ENCODE measurements at regions not wholly inside any gene's neighbourhood (a gene's known extent, or its start where the extent isn't known, plus 50 kb on each side); places are given as distances from the start of the nearest gene placed in this dataset.

GRCh38 chr5:158618256-158618655 is 481.5 kb downstream of the EBF1 start:
- no peak for DNase-seq
- no peaks in the 10 kb centered on the region for H3K9me3 Mint-ChIP-seq
- intact Hi-C loops (cut with DNase I, micrococcal nuclease) = no loop called here
- H3K27ac Mint-ChIP-seq = no peak overlapping the region
- H3K9me3 ChIP-seq (ENCODE audit: control insufficient read depth in 1 of 2, insufficient read depth in 1 of 2, low read length in 2 of 2) = no peaks in the 10 kb centered on the region
- no peaks in the 10 kb centered on the region for H3K4me1 ChIP-seq (ENCODE audit: insufficient read depth, low read length)
- CTCF ChIA-PET = no interaction called here
- H3K4me1 Mint-ChIP-seq (ENCODE audit: low read depth) = no peaks in the 10 kb centered on the region
- POLR2A ChIA-PET = no interaction called here
- no peaks in the 10 kb centered on the region for H3K36me3 Mint-ChIP-seq (ENCODE audit: low read depth)
- no peaks in the 10 kb centered on the region for H3K36me3 ChIP-seq (ENCODE audit: insufficient read depth, low read length)
- H3K27ac ChIP-seq (ENCODE audit: low read depth in 1 of 2, low read length in 2 of 2) = no peak overlapping the region
- H3K4me3 Mint-ChIP-seq = no peak overlapping the region
- no peak for TF ChIP-seq CTCF (IDR thresholded peaks at IDR 0.05)
- H3K27me3 ChIP-seq (ENCODE audit: control insufficient read depth in 1 of 2, insufficient read depth in 2 of 2, low read length in 2 of 2) = no peaks in the 10 kb centered on the region
- no peak overlapping the region for H3K4me3 ChIP-seq (ENCODE audit: low read length)
- no peaks in the 10 kb centered on the region for H3K27me3 Mint-ChIP-seq
- ATAC-seq (ENCODE audit: poor library complexity) = no peak

GRCh38 chr5:158616707-158617106 is 483.0 kb downstream of the EBF1 start:
- no peaks in the 10 kb centered on the region for H3K9me3 ChIP-seq (ENCODE audit: control insufficient read depth in 1 of 2, insufficient read depth in 1 of 2, low read length in 2 of 2)
- H3K27me3 ChIP-seq (ENCODE audit: control insufficient read depth in 1 of 2, insufficient read depth in 2 of 2, low read length in 2 of 2) = no peaks in the 10 kb centered on the region
- no peak for ATAC-seq (ENCODE audit: poor library complexity)
- Mint-ChIP-seq H3K4me1 (ENCODE audit: low read depth) (no peaks in the 10 kb centered on the region), H3K27me3 (no peaks in the 10 kb centered on the region), H3K27ac (no peak overlapping the region), H3K9me3 (no peaks in the 10 kb centered on the region), H3K4me3 (no peak overlapping the region), H3K36me3 (ENCODE audit: low read depth) (no peaks in the 10 kb centered on the region)
- ChIA-PET POLR2A (no interaction called here), CTCF (no interaction called here)
- TF ChIP-seq CTCF (IDR thresholded peaks at IDR 0.05) = no peak
- no peak overlapping the region for H3K27ac ChIP-seq (ENCODE audit: low read depth in 1 of 2, low read length in 2 of 2)
- H3K36me3 ChIP-seq (ENCODE audit: insufficient read depth, low read length) = no peaks in the 10 kb centered on the region
- no peak for DNase-seq
- intact Hi-C loops (cut with DNase I, micrococcal nuclease) = no loop called here
- no peaks in the 10 kb centered on the region for H3K4me1 ChIP-seq (ENCODE audit: insufficient read depth, low read length)
- no peak overlapping the region for H3K4me3 ChIP-seq (ENCODE audit: low read length)

GRCh38 chr5:158614951-158615350 is 484.8 kb downstream of the EBF1 start:
- Histone ChIP-seq H3K4me1 (ENCODE audit: insufficient read depth, low read length) (no peaks in the 10 kb centered on the region), H3K4me3 (ENCODE audit: low read length) (no peak overlapping the region), H3K9me3 (ENCODE audit: control insufficient read depth in 1 of 2, insufficient read depth in 1 of 2, low read length in 2 of 2) (no peaks in the 10 kb centered on the region), H3K27me3 (ENCODE audit: control insufficient read depth in 1 of 2, insufficient read depth in 2 of 2, low read length in 2 of 2) (no peaks in the 10 kb centered on the region), H3K36me3 (ENCODE audit: insufficient read depth, low read length) (no peaks in the 10 kb centered on the region), H3K27ac (ENCODE audit: low read depth in 1 of 2, low read length in 2 of 2) (no peak overlapping the region)
- intact Hi-C loops (cut with DNase I, micrococcal nuclease) = no loop called here
- Mint-ChIP-seq H3K27ac (no peak overlapping the region), H3K9me3 (no peaks in the 10 kb centered on the region), H3K4me3 (no peak overlapping the region), H3K4me1 (ENCODE audit: low read depth) (no peaks in the 10 kb centered on the region), H3K27me3 (no peaks in the 10 kb centered on the region), H3K36me3 (ENCODE audit: low read depth) (no peaks in the 10 kb centered on the region)
- TF ChIP-seq CTCF (IDR thresholded peaks at IDR 0.05) = no peak
- ATAC-seq (ENCODE audit: poor library complexity) (no peak), DNase-seq (no peak)
- ChIA-PET CTCF (no interaction called here), POLR2A (no interaction called here)

Data from CD4-positive, alpha-beta T cell (primary cell).